Non-pigmented ciliary epithelial cell (primary cell): ENCODE measurements at regions not wholly inside any gene's neighbourhood (a gene's known extent, or its start where the extent isn't known, plus 50 kb on each side); places are given as distances from the start of the nearest gene placed in this dataset.

Experiments
- DNase-seq: peaks from one replicate; pipeline ENCODE4 v3.0.0-alpha.2; 2010; ENCODE audit warnings: low read depth

DNA sequence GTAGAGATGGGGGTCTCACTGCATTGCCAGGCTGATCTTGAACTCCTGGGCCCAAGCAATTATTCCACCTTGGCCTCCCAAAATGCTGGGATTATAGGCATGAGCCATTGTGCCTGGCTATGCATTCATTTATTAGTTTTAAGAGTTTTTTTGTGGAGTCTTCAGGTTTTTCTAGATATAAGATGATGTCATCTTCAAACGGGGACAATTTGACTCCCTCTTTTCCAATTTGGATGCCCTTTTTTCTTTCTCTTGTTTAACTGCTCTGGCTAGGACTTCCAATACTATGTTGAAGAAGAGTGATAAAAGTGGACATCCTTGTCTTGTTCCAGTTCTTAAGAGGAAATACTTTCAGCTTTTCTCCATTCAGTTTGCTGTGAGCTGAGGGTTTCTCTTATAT, 113.7 kb upstream of the PARD3B start:
- DNase-seq, result no peak

DNA sequence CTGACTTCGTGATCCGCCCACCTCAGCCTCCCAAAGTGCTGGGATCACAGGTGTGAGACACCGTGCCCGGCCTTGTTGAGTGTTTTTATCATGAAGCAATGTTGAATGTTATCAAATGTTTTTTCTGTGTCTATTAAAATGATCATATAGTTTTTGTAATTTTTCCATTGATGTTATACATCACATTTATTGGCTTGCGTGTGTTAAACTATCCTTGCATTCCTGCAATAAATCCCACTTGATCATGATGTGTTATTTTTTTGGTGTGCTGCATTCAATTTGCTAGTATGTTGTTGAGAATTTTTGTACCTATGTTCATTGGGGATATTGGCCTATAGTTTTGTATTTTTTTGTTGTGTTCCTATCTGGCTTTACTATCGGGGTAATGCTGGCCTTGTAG, 113.1 kb upstream of the PARD3B start:
- no peak for DNase-seq

DNA sequence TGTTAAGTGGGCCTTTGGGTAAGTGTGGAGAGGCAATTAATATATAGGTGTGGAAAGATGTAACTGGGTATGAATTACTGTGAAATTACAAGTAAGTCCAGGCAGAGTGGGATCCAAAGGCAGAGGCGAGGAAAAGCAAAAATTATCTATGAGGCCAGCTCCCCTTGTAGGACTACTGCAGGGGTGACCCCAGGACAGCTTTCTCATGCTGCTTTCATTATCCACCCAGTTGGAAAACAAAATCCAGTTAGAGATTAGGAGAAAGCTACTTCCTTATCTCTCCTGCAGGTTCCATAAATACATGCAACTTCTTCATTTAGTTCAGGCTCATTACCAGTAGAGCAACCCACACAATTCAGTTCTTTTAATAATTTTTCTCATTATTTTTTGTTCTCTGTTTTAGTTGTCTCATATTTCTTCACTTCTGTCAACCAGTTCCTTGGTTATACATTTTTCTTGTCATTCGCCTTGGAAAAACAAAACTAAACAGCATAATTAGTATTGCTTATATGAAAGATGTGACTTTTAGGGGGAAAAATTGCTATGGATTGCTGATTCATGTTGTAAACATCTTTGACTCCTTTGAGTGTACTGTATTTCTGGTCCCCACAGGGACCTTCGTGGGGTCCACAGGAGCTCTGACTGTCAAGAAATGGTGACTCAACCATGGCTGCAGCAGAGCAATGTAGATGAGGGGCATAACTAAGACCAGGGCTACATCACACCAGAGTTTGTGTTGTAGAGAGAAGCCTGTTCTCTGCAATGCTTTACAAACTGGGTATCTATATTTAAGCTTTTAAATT, 110.4 kb upstream of the PARD3B start:
- DNase-seq, result no peak

DNA sequence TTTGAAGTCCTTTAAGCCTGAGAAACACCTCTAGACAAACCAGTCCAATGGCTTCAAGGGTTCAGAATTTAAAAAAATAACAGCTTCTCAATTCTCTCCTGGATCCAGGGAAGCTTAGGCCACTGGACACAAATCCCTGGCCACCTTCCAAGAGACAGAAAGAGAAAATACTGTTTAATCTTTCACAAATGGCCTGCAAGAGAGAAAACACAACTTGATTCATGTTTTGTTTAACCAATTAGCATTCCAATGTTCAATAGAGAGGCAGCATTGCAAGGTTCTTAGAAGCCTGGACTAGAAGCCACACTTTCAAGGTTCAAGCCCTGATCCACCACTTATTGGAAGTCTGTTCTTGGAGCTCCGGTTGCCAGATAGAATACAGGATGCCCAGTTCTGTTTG, 109.0 kb upstream of the PARD3B start:
- no peak for DNase-seq

DNA sequence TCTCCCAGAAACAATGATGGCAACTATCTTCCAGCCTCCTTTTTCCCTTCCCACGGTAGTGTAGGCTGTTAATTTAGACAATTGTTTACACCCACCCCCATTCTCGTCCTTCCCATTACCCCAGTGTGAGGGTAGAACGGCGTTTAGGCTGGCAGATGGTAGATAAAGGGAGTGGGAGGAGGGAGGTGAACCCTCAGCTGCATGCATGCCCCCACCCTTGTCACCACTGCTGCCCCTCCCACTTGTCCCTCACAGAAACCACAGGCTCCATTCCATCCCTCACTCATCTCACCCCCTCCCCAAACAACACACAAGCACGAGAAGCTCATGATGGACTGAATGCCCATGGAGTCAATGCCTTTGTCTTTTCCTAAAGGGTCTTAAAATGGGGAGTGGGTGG, 107.9 kb upstream of the PARD3B start:
- DNase-seq, result no peak

DNA sequence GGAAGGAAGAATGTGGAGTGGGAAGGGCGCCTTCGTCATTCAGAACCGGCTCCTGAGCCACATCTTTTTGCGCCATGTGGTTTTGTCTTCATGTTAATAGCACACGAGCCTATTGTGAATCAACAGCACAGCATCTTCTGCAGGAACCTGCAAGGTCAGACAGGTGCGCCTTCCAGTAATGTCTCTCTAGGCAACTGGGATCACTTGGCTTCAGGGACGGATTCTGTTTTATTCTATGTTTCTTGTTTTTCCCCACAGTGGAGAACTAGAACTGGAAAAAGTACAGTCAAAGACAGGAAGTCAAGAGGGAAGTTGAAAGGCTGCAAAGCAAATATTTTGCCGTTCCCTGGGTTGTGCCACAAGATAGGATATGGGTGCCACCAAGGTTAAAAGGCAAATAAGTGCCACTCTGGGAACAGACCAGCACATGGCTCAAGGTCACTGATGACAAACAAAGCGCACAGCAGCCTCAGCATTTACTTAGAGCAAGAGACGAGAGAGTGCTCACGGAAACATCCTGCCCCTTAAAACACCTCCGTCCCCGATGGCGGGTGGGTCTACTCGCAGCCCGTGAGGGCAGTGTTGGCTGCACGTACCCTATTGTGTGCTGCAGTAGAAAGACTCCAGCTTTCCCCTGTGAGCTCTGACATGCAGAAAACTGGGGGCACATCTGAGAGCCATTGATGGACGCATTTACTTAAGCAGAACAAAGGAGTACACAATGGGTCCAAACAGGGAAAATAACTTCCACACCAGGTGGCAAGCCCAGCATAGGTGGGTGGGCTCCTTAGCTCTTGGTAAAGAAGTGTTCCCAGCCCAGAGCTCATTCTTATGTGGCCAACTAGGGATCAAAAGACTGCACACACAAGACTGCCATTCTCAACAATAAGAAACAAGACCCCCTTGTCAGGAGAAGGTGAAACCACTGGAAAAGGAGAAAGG, 107.2 kb upstream of the PARD3B start:
- DNase-seq, result no peak

DNA sequence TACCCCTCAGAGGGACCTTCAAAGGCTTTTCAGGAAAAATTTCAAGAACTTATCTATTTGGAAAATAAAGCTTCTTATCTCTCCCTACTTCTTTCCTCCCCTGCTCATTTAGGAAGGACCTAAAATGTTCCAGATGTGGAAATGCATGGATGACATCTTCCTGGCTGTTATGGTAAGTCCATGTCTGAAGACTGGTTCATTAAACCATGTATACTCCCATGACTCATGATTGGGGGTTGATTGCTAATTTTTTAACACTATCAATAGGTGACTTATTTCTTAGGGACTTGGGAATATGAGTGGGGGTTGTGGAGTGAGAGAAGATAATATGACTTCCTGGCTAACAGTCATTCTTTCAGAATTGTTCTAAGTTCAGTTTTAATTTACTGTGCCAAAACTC, 104.0 kb upstream of the PARD3B start:
- DNase-seq, result no peak

DNA sequence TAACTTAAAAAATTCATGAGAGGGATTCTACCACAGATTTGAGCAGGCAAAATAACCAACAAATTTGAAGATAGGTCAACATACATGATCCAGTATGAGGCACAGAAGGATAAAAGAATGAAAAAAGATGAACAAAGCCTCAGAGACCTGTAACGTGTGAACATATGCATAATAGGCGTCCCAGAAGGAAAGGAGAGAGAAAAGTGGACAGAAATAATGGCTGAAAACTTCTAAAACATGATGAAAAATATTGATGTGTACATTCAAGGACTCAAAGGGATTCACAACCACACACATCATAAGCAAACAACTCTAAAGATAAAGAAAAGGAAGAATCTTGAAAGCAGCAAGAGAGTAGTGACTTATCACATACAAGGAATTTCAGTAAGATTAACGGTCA, 100.1 kb upstream of the PARD3B start:
- DNase-seq, result no peak

DNA sequence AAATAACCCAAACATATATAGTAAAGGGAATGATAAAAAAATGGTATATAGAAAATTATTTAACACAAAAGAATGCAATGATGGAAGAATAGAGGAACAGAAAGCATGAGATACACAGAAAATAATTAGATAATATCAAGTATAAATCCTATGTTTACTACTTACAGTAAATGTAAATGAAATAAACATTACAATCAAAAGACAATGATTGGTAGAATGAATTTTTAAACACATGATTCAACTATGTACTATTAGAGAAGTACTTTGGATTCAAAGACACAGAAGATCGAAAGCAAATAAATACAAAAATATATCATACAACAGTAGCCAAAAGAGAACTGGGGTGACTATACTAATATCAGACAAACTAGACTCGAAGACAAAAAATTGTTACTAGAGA, 97.6 kb upstream of the PARD3B start:
- no peak for DNase-seq

DNA sequence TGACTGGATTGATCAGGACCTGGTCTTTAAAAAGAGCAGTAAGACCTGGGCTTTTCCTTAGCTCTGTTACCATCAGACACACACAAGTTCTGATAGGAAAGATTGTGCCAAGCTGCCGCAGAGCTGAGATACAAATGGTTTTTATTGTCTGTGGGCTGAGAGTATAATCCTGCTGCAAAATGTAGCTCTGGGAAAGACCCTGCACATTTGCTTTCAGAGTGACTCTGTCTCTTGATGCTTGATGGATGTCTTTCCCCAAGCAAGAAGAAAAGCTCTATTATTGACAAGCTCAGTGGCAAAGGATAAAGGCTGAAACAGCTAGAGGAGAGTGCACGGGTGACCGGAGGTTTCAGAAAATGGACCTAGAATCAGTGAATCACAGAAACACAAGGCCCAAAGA, 95.3 kb upstream of the PARD3B start:
- no peak for DNase-seq

DNA sequence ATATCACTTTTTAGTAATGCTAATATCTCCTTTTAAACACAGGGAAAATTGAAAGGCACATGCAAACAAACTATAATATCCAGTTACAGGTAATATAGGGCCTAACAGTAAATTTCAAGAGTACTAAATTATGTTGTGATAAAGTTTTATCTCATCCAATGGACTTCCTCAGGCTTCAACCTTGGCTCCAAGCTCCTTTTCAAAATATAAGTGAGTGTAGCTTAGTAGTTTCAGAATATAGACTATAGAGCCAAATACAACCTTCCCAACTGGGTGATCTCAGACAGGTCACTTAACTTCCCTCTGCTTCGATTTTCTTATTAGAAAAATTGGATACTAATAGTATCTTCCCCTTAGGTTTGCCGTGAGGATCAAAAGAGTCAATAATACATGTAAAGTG, 93.5 kb upstream of the PARD3B start:
- DNase-seq, result no peak

DNA sequence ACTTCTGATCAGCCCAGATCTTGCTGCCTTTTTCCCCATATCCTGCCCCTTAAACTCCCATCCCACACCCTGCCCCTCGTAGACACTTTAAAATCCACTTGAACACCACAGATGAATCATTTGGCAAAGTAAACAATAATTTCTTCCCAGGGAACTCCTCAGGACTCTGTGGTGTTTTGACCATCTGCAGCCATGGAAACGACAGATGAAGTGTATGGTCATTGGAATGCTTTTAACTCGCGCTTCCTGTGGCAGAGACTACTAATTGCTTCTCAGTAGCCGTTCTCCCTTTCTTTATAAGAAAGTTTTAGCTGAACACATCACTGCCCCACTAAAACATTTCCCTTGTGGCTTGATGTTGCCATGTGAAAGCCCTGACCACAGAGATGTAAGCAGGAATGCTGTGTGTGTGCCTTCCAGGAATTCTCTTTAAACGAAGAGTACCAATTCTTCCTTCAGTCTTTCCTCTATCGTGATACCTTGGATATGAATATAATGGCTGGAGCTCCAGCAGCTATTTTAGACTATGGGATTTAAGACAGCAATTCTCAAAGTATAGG, 92.7 kb upstream of the PARD3B start:
- peak; percentile 91 for DNase-seq

DNA sequence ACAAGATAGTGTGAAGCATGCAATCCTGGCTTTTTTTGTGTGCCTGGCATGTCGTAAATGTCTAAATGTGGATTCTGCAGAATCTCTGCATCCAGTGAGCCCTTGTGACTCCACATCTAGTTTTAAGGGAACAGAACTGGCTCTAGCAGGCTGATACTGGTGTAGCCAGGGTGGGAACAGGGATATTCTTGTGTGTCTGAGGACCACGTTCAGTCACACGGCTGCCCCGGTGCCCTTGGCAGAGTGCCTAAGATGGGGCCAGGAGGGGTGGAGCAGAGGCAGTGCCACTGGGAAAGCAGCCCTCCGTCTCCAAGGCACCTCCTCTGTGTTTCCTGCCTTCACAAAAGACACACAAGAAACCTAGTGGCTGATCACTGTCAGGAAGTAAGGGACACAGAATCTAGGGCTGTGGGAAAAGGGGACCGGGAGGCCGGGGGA, 91.5 kb upstream of the PARD3B start:
- DNase-seq, result no peak

DNA sequence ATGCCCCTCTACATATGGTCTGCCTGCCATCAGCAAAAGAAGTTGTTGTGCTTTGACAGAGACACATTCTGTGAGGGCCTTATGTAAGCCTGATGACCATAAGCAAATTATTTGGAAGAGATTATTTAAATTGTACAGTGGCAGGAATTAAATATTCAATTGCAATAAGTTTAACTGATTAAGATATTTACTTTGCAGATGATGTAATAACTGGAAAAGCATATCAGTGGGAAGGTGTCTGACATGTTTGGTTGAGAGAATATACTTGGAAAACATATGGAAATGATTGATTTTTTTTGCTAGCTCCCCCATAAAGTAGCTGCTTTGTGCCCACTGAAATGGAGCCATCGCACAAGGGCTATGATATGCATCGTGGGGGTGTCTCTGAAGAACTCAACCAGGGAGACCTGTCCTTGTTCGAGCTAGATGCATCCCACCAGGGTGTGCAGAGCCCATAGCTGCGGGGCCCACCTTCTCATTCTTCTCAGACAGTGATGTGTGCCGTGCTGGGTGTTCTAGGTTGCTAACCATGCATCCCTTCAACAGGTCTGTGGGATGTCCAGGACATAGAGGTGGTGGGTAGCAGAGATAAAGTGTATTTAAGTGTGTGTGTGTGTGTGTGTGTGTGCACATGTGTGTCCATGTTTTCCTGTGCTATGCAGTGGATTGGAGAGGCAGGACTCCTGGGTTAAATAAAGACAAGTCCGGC, 90.4 kb upstream of the PARD3B start:
- DNase-seq, result no peak

DNA sequence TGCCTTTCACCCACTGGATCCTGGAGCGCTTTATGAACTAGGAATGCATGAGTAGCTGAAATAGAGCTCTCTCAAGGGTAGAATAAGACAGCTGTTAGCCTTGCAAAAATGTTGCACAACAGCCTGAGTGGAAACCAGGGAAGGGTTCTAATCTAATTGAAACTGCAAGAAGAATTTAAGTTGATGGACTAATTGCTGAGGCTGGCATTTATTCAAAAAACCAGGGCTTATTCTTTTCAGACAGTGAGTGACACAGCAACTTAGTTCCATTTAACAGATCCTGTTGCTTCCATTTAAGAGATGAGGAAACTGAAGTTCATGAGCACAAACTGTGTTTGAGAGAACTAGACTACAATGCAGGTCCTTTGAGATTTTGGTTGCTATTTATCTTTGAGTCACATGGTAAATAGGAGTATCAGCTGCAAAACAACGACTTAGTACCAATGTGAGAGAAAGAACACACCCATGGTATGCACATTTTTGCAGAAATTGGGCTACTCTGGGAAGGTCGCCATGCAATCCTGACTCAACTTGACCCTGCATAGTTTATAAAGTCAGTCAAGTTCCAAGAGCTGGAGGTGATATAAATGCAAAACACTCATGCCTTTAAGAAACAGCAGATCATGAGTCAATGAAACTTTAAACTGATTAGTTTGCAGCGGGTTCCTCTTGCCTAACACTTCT, 76.4 kb upstream of the PARD3B start:
- DNase-seq, result no peak

DNA sequence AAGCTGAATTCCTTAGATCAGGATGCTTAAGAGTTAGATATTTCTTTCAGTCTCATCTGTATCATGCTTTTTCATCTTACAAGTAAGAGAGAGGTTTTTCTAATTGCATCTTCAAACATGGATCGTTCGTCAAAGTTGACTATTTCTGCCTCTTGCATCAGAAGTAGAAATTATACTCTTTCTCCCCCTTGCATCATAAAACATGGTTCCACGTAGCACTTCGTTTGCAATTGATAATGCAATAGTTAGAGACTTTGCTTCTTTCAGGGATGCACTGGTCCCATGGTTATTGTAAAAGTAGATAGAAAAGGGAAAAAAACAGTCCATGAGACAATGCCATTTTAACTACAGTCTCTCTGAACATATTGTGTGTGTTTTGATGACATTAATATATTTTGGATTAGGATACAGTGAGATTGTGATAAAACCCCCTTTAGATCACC, 75.1 kb upstream of the PARD3B start:
- no peak for DNase-seq

DNA sequence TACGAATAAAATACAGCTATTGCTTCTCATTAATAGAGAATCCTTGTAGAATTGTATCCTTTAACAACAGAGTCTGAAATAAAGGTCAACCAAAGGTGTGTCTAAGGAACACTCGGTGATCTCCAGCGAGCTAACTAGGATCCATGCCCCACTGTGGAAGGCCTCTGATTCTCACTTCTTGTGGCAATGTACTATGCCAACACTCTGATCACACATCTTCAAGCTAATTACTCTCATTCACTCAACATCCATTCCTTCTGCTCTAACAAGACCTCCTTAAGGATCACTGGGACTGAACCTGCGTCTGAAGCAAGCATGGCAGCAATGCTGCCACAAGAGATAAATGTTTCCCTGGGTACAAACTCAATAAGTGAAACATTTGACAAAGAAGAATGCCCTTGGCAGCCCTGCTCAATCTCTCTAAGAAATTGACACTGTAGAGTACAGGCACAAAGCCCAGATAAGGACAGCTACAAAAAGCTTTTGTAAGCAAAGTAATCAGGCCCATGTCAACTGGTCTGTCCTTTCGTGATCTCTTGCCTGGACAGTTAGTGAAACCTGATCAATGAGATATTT, 74.6 kb upstream of the PARD3B start:
- DNase-seq, result no peak

DNA sequence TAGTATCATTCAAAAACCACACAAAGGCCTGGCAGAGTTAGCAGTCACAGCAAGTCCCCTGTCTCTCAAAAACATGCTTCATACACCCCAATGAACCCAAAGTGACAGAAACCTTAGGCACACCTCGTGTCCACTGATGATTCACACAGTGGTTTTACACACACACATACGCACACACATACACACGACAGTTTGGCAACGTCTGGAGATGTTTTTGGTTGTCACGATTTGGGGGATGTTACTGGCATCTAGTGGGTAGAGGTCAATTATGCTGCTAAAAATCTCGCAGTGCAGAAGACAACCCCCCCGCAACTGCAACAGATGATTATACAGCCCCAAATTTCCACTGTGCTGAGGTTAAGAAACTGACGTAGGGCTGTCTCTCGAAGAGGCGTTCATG, 72.9 kb upstream of the PARD3B start:
- no peak for DNase-seq

DNA sequence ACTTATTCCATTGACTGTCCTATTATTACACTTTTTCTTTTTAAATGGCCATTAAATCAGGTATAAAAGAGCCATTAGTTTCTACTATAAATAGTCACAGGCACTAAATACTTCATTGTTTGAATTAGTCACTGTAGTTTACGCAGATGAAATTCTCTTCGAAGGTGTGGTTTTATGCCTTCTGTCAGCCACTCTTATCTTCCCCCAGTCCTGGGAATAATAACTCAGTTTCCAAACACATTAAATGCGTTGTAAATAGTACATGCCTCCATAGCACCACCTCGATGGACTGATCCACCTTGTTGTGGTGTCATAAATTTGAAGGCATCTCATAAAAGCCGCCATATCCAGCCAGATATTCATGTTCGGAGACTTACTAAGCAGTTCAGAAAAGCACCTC, 72.1 kb upstream of the PARD3B start:
- no peak for DNase-seq

DNA sequence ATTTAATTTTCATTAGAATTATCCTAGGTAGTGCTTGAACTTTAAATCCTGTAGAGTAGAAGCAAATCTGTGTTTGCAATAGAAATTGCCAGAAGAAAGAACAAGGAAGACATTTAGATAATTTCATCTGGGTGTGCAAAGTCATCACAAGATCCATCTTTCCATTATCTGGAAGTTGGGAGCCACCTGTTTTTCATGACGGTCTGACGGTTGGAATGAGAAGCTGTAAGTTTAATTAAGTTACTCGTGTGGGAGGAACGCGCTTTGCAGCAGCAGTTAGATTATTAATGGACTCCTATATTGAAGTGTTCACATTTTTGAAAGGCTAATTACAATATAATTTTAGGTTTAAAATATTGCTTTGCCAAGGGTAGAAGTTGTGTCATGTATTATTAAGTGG, 69.9 kb upstream of the PARD3B start:
- no peak for DNase-seq

DNA sequence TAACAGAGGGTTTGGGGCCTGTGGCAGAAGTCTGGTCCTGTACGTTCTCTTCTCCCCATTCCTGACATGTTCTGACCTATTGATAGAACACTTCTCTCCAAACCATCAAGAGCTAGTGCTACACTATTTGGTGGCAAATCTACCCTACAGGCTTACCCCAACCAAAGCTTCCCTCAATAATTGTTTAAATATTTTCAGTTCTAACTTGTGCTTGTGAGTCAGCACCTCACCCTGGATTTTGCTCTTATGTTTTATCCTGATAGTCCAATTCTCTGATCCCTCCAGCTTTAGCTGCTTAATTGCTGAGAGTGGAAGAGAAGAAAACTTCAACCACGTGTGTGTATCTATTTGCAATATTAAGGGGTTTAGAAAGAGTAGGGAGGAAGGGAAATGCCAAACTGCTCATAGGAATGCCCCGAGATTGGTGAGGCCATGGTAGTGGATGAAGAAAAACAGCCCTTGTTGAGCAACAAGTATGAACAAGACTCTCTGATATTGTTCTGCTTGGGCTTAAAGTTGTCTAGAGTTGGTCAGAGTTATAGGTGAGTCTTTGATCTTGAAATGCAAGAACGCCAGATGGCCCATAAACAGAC, 67.8 kb upstream of the PARD3B start:
- no peak for DNase-seq
